ENCODE measurements at regions not wholly inside any gene's neighbourhood (a gene's known extent, or its start where the extent isn't known, plus 50 kb on each side); places are given as distances from the start of the nearest gene placed in this dataset.

GRCh38 chr7:156515911-156516790 lies 124.4 kb upstream of the RNF32 start:
- no peak for DNase-seq (ENCODE audit: low spot score)
- no peak for TF ChIP-seq CTCF (IDR thresholded peaks at IDR 0.05)
- Histone ChIP-seq H3K27ac (no peak overlapping the region), H3K4me3 (no peak overlapping the region)

DNA sequence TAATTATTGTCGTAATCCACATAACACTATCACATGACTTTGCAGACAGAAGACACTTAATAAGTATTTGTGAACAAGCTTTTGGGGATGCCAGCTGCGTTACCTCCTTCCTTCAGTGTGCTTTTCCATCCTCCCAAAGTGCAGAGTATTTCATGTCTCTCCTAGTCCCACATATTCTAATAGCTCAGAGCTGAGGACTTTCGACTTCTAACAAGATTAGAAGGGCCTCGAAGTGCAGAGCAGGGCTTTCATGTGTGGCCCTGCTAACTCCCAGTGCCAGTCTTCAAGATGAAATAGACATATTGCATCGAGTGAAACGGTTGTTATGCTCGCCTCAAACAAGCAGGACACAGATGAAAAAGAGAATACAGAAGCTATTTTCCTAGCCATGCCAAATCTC lies 125.7 kb upstream of the RNF32 start:
- TF ChIP-seq CTCF (IDR thresholded peaks at IDR 0.05): no peak
- no peak overlapping the region for H3K27ac ChIP-seq
- no peak for DNase-seq (ENCODE audit: low spot score)
- no peak overlapping the region for H3K4me3 ChIP-seq

DNA sequence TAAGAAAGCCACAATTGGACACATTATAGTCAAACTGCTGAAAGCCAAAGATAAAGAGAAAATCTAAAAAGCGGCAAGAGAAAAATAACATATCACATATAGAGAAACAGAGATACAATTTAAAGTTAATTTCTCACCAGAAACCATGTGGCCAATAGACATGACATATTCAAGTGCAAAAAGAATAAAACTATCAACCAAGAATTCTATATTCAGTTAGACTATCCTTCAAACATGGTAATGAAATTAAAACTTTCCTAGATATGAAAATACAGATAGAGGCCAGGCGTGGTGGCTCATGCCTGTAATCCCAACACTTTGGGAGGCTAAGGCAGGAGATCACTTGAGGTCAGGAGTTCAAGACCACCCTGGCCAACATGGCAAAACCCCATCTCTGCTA lies 129.1 kb upstream of the RNF32 start:
- H3K27ac ChIP-seq: no peak overlapping the region
- no peak for TF ChIP-seq CTCF (IDR thresholded peaks at IDR 0.05)
- H3K4me3 ChIP-seq: no peak overlapping the region
- DNase-seq (ENCODE audit: low spot score): no peak

DNA sequence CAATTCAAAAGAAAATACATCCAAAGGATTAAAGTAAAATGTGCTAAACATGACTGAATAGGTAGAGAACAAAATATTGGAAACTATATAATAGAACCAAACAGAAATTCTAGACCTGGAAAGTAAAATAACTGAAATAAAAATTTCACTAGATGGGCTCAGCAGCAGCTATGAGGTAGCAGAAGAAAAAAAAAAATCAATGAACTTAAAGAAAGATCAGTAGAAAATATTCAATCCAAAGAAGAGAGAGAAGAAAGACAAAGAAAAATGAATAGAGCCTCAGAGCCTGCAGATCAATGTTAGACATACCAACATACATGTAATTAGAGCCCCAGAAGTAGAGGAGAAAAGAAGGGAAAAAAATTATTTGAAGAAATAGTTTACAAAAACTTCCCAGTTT lies 129.6 kb upstream of the RNF32 start:
- TF ChIP-seq CTCF (IDR thresholded peaks at IDR 0.05): no peak
- Histone ChIP-seq H3K4me3 (no peak overlapping the region), H3K27ac (no peak overlapping the region)
- DNase-seq (ENCODE audit: low spot score): no peak

DNA sequence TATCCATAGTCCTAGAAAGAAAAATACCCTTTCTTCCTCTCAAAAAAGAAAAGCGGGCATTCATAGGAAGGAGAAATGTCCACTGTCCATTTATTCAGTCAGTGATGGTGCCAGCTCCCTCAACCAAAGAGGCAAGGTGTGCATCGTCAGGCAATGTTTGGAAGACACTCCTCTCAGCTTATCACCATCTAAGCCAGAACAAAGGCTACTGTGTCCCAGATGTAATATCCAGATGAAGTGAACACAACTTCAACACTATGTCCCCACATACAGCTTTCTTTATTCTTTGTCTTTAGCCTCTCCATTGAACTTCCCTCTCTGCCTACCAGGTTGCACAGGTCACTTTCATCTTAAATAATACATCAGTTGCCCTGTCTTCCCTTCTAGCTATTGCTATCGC lies 131.4 kb upstream of the RNF32 start:
- no peak for DNase-seq (ENCODE audit: low spot score)
- TF ChIP-seq CTCF (IDR thresholded peaks at IDR 0.05): no peak
- Histone ChIP-seq H3K4me3 (no peak overlapping the region), H3K27ac (no peak overlapping the region)

DNA sequence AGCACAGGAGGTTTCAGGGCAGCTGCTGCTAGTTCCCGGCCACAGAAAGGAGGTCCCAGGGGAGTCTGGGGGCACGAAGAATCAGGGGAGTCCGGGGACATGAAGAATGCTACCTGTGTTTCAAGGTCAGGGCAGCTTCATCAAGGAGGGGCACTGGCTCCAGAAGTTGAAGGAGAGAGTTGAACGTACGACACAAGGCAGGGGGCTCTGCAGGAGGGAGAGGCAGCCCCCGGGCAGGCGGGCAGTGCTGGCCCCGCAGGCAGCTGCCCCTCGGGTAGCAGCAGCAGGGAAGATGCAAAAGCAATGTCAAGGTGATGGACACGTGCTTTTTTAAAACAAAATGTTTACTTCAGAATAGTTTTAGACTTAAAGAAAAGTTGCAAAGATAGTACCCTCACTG lies 134.7 kb upstream of the RNF32 start:
- H3K4me3 ChIP-seq: no peak overlapping the region
- TF ChIP-seq CTCF (IDR thresholded peaks at IDR 0.05): no peak
- no peak for DNase-seq (ENCODE audit: low spot score)
- H3K27ac ChIP-seq: no peak overlapping the region

Measured in coronary artery (tissue), 2 donors.